Tibial artery (tissue), 4 donors: ENCODE measurements at regions not wholly inside any gene's neighbourhood (a gene's known extent, or its start where the extent isn't known, plus 50 kb on each side); places are given as distances from the start of the nearest gene placed in this dataset.
A peak's percentile ranks its signal among the peaks of the same experiment; 100 is the strongest.

Experiments used
- DNase-seq, 2 donors: peaks; one replicate each; pipeline ENCODE4 v3.0.0-alpha.2; 2019
- H3K27ac ChIP-seq, 2 donors: fragments of 200-600 bp; sonication (generic) in 1 of 2; 1 replicate in 1 of 2; 2 replicates in 1 of 2; pipeline ENCODE4 v1.5.1; 2018 to 2019; ENCODE audit warnings: mild to moderate bottlenecking in 1 of 2
- H3K27me3 ChIP-seq, 2 donors: fragments of 200-600 bp; sonication (generic) in 1 of 2; one replicate each; pipeline versions ENCODE4 v1.5.1 to v1.6.0; 2016 to 2019
- H3K36me3 ChIP-seq, 3 donors: fragments of 200-600 bp; sonication (generic) in 2 of 3; one replicate each; pipeline ENCODE4 v1.5.1; 2016 to 2019; ENCODE audit warnings: mild to moderate bottlenecking in 2 of 3
- H3K4me1 ChIP-seq, 4 donors: fragments of 200-600 bp; sonication (generic) in 2 of 4; 1 replicate in 3 of 4; 2 replicates in 1 of 4; pipeline ENCODE4 v1.5.1; 2016 to 2019
- H3K4me3 ChIP-seq, 2 donors: fragments of 200-600 bp; sonication (generic) in 1 of 2; 1 replicate in 1 of 2; 2 replicates in 1 of 2; pipeline ENCODE4 v1.5.1; 2018 to 2019; ENCODE audit warnings: mild to moderate bottlenecking in 2 of 2
- H3K9me3 ChIP-seq, 3 donors: fragments of 200-600 bp; sonication (generic) in 1 of 3; one replicate each; pipeline ENCODE4 v1.5.1; 2016 to 2019
- CTCF ChIP-seq, 2 experiments: fragments of 200-600 bp in 1 of 2; fragments of 450-650 bp in 1 of 2; IDR thresholded peaks; one replicate each; pipeline ENCODE4 v1.5.1; 2017 to 2019; ENCODE audit warnings: antibody characterized with exemption in 2 of 2, mild to moderate bottlenecking in 1 of 2, moderate library complexity in 1 of 2
- intact Hi-C: fragments of 100-400 bp; cut with DNase I; formaldehyde crosslinking; loops from one replicate; pipeline ENCODE4 v1.15.0; 2023; ENCODE audit warnings: low total_unique reads

- no peak for TF ChIP-seq CTCF (IDR thresholded peaks at IDR 0.05)
Measured at GRCh38 chr22:49031746-49032330, 795.8 kb downstream of the BRD1 start.

GRCh38 chr22:49028111-49028510 is 799.6 kb downstream of the BRD1 start:
- no peak for DNase-seq
- intact Hi-C loops, result no loop called here
- Histone ChIP-seq H3K4me3 (no peak overlapping the region), H3K9me3 (no peaks in the 10 kb centered on the region), H3K27me3 (peaks cover 0 to 19% of the 10 kb centered on the region in 2 donors), H3K4me1 (no peaks in the 10 kb centered on the region), H3K36me3 (no peaks in the 10 kb centered on the region), H3K27ac (no peak overlapping the region)
- TF ChIP-seq CTCF (IDR thresholded peaks at IDR 0.05), result no peak

More at GRCh38 chr22:49031746-49032330, 795.8 kb downstream of the BRD1 start:
- DNase-seq, result no peak
- Histone ChIP-seq H3K4me1 (no peaks in the 10 kb centered on the region), H3K27ac (no peak overlapping the region), H3K4me3 (no peak overlapping the region), H3K9me3 (no peaks in the 10 kb centered on the region), H3K36me3 (no peaks in the 10 kb centered on the region), H3K27me3 (peaks cover 0 to 26% of the 10 kb centered on the region in 2 donors)
- intact Hi-C loops, result no loop called here

GRCh38 chr22:49027368-49027670 is 800.4 kb downstream of the BRD1 start:
- no peaks in the 10 kb centered on the region for H3K36me3 ChIP-seq
- no peak overlapping the region for H3K4me3 ChIP-seq
- peaks cover 0 to 13% of the 10 kb centered on the region in 2 donors for H3K27me3 ChIP-seq
- DNase-seq, result no peak
- no peak overlapping the region for H3K27ac ChIP-seq
- no peaks in the 10 kb centered on the region for H3K4me1 ChIP-seq
- intact Hi-C loops, result no loop called here
- H3K9me3 ChIP-seq, result no peaks in the 10 kb centered on the region
- no peak for TF ChIP-seq CTCF (IDR thresholded peaks at IDR 0.05)

GRCh38 chr22:49026494-49027367 is 800.9 kb downstream of the BRD1 start:
- no peaks in the 10 kb centered on the region for H3K9me3 ChIP-seq
- no peak for DNase-seq
- intact Hi-C loops, result no loop called here
- H3K27ac ChIP-seq, result no peak overlapping the region
- no peak for TF ChIP-seq CTCF (IDR thresholded peaks at IDR 0.05)
- no peaks in the 10 kb centered on the region for H3K4me1 ChIP-seq
- H3K27me3 ChIP-seq, result peaks cover 0 to 7% of the 10 kb centered on the region in 2 donors
- no peak overlapping the region for H3K4me3 ChIP-seq
- H3K36me3 ChIP-seq, result no peaks in the 10 kb centered on the region

GRCh38 chr22:49025791-49026493 is 801.7 kb downstream of the BRD1 start:
- Histone ChIP-seq H3K27me3 (peaks cover 0 to 7% of the 10 kb centered on the region in 2 donors), H3K36me3 (no peaks in the 10 kb centered on the region), H3K27ac (no peak overlapping the region), H3K4me1 (no peaks in the 10 kb centered on the region), H3K9me3 (no peaks in the 10 kb centered on the region), H3K4me3 (no peak overlapping the region)
- TF ChIP-seq CTCF (IDR thresholded peaks at IDR 0.05), result no peak
- DNase-seq, result peak in 1 of 2 donors; percentile 33
- intact Hi-C loops, result no loop called here
